Nephron (organoid): ENCODE measurements at regions not wholly inside any gene's neighbourhood (a gene's known extent, or its start where the extent isn't known, plus 50 kb on each side); places are given as distances from the start of the nearest gene placed in this dataset.

Experiments used
- H3K27ac Mint-ChIP-seq, 3 experiments: 2 replicates each; pipeline ENCODE4 v1.8.0; 2020; ENCODE audit warnings: mixed read lengths in 3 of 3, mild to moderate bottlenecking in 2 of 3, moderate library complexity in 1 of 3
- H3K27me3 Mint-ChIP-seq: 2 replicates; pipeline ENCODE4 v1.8.0; 2021; ENCODE audit warnings: low read depth, mild to moderate bottlenecking, moderate library complexity, mixed read lengths
- H3K36me3 Mint-ChIP-seq: 2 replicates; pipeline ENCODE4 v1.8.0; 2020; ENCODE audit warnings: low read depth, mixed read lengths
- H3K4me1 Mint-ChIP-seq: 2 replicates; pipeline ENCODE4 v1.8.0; 2020; ENCODE audit warnings: mixed read lengths
- H3K4me3 Mint-ChIP-seq, 3 experiments: 2 replicates each; pipeline ENCODE4 v1.8.0; 2020; ENCODE audit warnings: mild to moderate bottlenecking in 3 of 3, mixed read lengths in 3 of 3, moderate library complexity in 2 of 3
- H3K9me3 Mint-ChIP-seq: 2 replicates; pipeline ENCODE4 v1.8.0; 2020; ENCODE audit warnings: mixed read lengths
- TF ChIP-seq, protein P1 (sequence below), 3 experiments: fragments of 200-600 bp; sonication (generic); IDR thresholded peaks; one replicate each; pipeline ENCODE4 v1.5.0; 2021; ENCODE audit warnings: antibody characterized with exemption in 3 of 3; ENCODE audit not compliant: unreplicated experiment in 3 of 3

DNA sequence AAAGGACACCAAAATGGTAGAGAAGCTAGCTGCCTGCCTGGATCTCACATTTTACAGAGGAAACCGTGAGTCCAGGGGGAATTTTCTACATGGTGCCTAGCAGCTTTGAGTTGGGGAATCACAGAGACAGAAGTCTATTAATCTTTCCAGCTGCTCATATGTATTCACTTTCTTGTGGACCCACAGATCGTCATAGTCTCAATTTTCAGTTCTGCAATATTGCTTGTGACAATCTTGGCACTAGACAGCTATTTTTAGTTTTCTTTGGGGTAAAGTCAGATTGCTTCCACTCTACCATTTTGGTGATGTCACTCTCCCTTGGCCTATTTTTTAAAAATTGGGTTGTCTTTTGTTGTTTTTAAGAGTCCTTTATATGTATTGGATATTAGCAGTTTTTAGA lies 233.4 kb upstream of the STK26 start:
- TF ChIP-seq, protein P1, sequence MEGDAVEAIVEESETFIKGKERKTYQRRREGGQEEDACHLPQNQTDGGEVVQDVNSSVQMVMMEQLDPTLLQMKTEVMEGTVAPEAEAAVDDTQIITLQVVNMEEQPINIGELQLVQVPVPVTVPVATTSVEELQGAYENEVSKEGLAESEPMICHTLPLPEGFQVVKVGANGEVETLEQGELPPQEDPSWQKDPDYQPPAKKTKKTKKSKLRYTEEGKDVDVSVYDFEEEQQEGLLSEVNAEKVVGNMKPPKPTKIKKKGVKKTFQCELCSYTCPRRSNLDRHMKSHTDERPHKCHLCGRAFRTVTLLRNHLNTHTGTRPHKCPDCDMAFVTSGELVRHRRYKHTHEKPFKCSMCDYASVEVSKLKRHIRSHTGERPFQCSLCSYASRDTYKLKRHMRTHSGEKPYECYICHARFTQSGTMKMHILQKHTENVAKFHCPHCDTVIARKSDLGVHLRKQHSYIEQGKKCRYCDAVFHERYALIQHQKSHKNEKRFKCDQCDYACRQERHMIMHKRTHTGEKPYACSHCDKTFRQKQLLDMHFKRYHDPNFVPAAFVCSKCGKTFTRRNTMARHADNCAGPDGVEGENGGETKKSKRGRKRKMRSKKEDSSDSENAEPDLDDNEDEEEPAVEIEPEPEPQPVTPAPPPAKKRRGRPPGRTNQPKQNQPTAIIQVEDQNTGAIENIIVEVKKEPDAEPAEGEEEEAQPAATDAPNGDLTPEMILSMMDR (IDR thresholded peaks at IDR 0.05; ENCODE audit: unreplicated experiment in 3 of 3), result no peak
- Mint-ChIP-seq H3K9me3 (no peaks in the 10 kb centered on the region), H3K27me3 (no peaks in the 10 kb centered on the region), H3K4me3 (no peak overlapping the region), H3K4me1 (no peaks in the 10 kb centered on the region), H3K27ac (no peak overlapping the region), H3K36me3 (peaks cover 82% of the 10 kb centered on the region)

DNA sequence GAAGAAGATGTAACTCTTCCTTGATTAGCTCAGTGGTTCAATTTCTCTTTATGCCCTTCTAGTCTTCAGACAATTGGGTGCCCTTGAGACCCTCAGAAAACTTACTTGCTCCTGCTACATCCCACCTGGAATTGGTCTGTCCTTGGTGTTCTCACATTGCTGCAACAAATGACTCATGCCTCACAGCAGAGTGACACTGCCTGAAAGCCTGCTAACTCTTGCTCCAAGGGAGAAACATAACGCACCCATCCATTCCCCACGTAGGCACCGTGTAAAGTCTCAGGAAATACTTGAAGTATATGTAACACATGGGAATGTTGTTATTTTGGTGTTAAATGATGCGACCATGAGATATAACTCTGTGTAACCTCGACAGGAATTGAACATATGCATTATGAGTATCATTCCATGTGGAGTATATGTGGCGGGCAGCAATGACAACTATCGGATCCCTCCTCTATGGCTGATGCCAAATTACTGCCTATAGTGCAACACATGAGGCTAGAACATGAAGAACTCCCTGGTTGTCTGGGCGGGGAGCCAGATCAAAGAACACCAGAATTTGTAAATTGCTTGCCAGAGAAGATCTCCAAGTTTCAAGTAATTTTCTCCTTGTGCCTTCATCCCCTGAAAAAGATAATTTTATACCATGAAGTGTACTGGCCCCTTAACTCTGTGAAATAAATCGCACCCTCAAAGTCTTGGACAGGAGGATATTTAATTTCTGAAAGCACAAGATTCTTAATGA lies 231.3 kb upstream of the STK26 start:
- Mint-ChIP-seq H3K9me3 (no peaks in the 10 kb centered on the region), H3K4me3 (no peak overlapping the region), H3K27ac (no peak overlapping the region), H3K27me3 (no peaks in the 10 kb centered on the region), H3K4me1 (no peaks in the 10 kb centered on the region), H3K36me3 (peaks cover 79% of the 10 kb centered on the region)
- TF ChIP-seq, protein P1 (IDR thresholded peaks at IDR 0.05; ENCODE audit: unreplicated experiment in 3 of 3), result no peak

DNA sequence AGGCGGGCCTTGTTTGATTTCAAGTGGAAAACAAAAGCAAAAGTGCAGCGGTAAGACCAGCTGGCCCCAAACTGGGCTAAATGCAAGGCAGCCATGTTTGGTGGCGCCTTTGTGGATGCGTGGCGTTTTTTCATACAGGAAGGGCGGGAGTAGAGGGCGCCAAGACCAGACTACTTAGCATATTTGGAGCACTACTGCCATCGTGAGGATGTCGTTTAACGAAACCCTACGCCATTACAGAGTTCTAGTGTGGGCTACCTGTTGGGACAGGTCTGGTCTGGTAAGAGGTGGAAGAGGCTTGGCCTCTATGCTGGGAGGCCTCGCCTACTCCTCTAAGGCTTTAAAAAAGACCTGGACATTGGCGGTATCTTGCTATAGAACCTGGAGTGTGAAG lies 230.7 kb upstream of the STK26 start:
- H3K27ac Mint-ChIP-seq, result no peak overlapping the region
- no peaks in the 10 kb centered on the region for H3K4me1 Mint-ChIP-seq
- H3K4me3 Mint-ChIP-seq, result no peak overlapping the region
- peaks cover 78% of the 10 kb centered on the region for H3K36me3 Mint-ChIP-seq
- H3K27me3 Mint-ChIP-seq, result no peaks in the 10 kb centered on the region
- TF ChIP-seq, protein P1 (IDR thresholded peaks at IDR 0.05; ENCODE audit: unreplicated experiment in 3 of 3), result no peak
- no peaks in the 10 kb centered on the region for H3K9me3 Mint-ChIP-seq

DNA sequence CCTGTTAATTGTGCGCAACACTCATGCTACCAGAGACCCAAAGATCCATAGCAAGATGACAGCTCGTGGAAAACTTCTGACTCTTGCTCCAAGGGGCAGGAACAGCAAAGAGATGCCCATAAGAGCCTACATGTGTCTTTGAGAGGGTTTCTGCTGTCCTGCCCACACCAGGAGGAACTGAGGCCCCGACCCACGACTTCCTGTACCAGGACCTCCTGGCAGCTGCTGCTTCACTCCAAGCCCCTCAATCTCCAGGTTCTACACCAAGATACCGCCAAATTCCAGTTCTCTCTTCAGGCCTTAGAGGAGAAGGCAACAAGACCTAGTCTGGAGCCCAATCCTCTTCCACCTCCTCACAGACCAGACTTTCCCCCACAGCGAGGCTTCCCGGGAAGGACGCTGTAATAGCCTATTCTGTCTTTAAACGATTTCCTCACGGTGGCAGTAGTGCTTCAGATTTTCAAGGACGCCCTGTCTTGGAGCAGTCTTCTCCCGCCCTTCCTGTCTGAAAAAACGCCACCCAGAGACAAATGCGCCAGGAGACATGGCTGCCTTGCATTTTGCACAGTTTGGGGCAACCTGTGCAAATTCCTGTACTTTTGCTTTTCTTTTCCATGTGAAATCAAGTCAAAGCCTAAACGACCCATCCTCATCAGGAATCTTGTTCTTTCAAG lies 230.2 kb upstream of the STK26 start:
- Mint-ChIP-seq H3K27ac (no peak overlapping the region), H3K9me3 (no peaks in the 10 kb centered on the region), H3K4me1 (no peaks in the 10 kb centered on the region), H3K36me3 (peaks cover 73% of the 10 kb centered on the region), H3K4me3 (no peak overlapping the region), H3K27me3 (no peaks in the 10 kb centered on the region)
- TF ChIP-seq, protein P1 (IDR thresholded peaks at IDR 0.05; ENCODE audit: unreplicated experiment in 3 of 3), result no peak

DNA sequence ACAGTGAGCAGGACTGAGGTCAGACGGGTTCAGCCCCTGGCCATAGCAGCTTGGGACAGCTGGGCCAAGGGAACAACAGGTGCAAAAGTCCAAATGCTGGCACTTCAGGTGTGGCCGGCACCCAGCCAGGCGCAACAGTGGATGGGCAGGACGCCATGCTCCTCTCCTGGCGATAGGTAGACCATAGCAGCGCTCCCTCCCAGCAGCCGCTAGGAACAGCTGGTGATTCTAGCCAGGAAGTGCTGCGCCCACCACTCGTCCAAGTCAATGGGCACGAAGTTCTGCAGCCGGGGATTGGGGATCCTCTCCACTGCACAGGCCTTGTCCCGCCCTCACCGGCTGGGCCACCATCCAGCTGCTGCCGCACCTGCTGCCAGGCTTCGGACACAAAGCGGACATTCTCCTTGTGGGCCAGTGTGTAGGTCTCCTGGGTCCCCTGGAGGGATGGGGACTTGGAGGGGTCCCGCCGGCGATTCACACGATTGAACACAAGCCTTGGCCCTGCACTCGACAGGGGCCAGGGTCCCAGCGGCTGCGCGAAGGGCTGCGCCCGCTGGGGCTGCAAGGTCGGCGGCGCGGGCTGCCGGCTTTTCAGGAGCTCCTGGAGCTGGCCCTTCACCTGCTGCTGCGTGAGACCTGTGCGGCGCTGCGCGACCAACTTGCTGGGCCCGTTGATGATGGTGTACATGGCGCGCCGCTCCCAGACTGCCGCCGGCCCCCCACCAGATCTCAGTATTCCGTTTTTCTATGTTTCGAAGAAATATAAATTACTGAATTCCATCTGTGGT lies 227.5 kb upstream of the STK26 start:
- Mint-ChIP-seq H3K27ac (no peak overlapping the region), H3K36me3 (peaks cover 54% of the 10 kb centered on the region), H3K9me3 (no peaks in the 10 kb centered on the region), H3K4me1 (no peaks in the 10 kb centered on the region), H3K4me3 (no peak overlapping the region), H3K27me3 (no peaks in the 10 kb centered on the region)
- TF ChIP-seq, protein P1 (IDR thresholded peaks at IDR 0.05; ENCODE audit: unreplicated experiment in 3 of 3), result no peak
